H1 (cell line): ENCODE measurements at regions not wholly inside any gene's neighbourhood (a gene's known extent, or its start where the extent isn't known, plus 50 kb on each side); places are given as distances from the start of the nearest gene placed in this dataset.

ENCODE experiments used
- CTCF ChIA-PET: fragments of 300-600 bp; sonication (Branson Sonifier 250); formaldehyde crosslinking; loops from one replicate; lab custom pipeline; 2021; ENCODE audit not compliant: partially characterized antibody; lab: Charles Lee
- POLR2A ChIA-PET: fragments of 300-600 bp; sonication (Branson Sonifier 250); formaldehyde crosslinking; loops from one replicate; lab custom pipeline; 2021; ENCODE audit warnings: inconsistent platforms; ENCODE audit not compliant: partially characterized antibody; lab: Charles Lee
- DNase-seq, 2 experiments: peaks; one replicate each; pipeline versions ENCODE4 v3.0.0 to v3.0.0-alpha.2; 2010 to 2022; ENCODE audit warnings: low spot score in 2 of 2, low read depth in 1 of 2, mixed read lengths in 1 of 2
- FAIRE-seq: peaks from 2 replicates; lab custom pipeline; 2011; peaks lifted over from hg19 to GRCh38; lab: Jason Lieb, UNC
- H2AFZ ChIP-seq: 2 replicates; pipeline ENCODE4 v1.8.1; 2012; ENCODE audit warnings: low read length, inconsistent platforms
- H2AK5ac ChIP-seq: 2 replicates; pipeline ENCODE4 v1.6.1; 2013; ENCODE audit warnings: low read depth, low read length
- H2BK120ac ChIP-seq: replicated peaks from 2 replicates; pipeline ENCODE3; 2013; ENCODE audit warnings: low read depth, low read length, inconsistent platforms
- H2BK12ac ChIP-seq: 2 replicates; pipeline ENCODE4 v1.6.1; 2013; ENCODE audit warnings: low read depth, low read length
- H2BK15ac ChIP-seq: 2 replicates; pipeline ENCODE4 v1.6.1; 2013; ENCODE audit warnings: low read length
- H2BK20ac ChIP-seq: 2 replicates; pipeline ENCODE4 v1.6.1; 2013; ENCODE audit warnings: low read length
- H2BK5ac ChIP-seq: 2 replicates; pipeline ENCODE4 v1.6.1; 2013; ENCODE audit warnings: low read depth, low read length
- H3K14ac ChIP-seq: 2 replicates; pipeline ENCODE4 v1.6.1; 2013; ENCODE audit warnings: inconsistent platforms; ENCODE audit not compliant: insufficient read length
- H3K18ac ChIP-seq: 2 replicates; pipeline ENCODE4 v1.6.1; 2013; ENCODE audit warnings: low read length; ENCODE audit errors: extremely low read depth
- H3K23ac ChIP-seq: 2 replicates; pipeline ENCODE4 v1.6.1; 2013; ENCODE audit warnings: inconsistent platforms; ENCODE audit not compliant: insufficient read length
- H3K23me2 ChIP-seq: 2 replicates; pipeline ENCODE4 v1.6.1; 2013; ENCODE audit warnings: low read depth, low read length
- H3K27ac ChIP-seq: 2 replicates; pipeline ENCODE4 v1.6.1; 2011; ENCODE audit warnings: low read depth, low read length, inconsistent platforms
- H3K27me3 ChIP-seq, 4 experiments: replicated peaks in 1 of 4; 1 replicate in 1 of 4; 2 replicates in 3 of 4; pipeline versions ENCODE4 v1.6.1 to v1.8.1; 2011 to 2013; ENCODE audit warnings: low read length in 3 of 4, mild to moderate bottlenecking in 3 of 4, inconsistent platforms in 2 of 4, mixed read lengths in 2 of 4, moderate library complexity in 1 of 4; ENCODE audit not compliant: control insufficient read depth in 3 of 4, insufficient read depth in 3 of 4; ENCODE audit errors: extremely low read depth in 1 of 4
- H3K36me3 ChIP-seq, 4 experiments: 2 replicates each; pipeline versions ENCODE4 v1.6.1 to v1.8.1; 2011 to 2013; ENCODE audit warnings: mild to moderate bottlenecking in 4 of 4, low read length in 3 of 4, moderate library complexity in 2 of 4, control low read depth in 1 of 4, inconsistent platforms in 1 of 4; ENCODE audit not compliant: insufficient read depth in 4 of 4, control insufficient read depth in 2 of 4
- H3K4ac ChIP-seq: replicated peaks from 2 replicates; pipeline ENCODE3; 2013; ENCODE audit warnings: low read length, low read depth, mixed read lengths, inconsistent platforms; ENCODE audit not compliant: insufficient read length
- H3K4me1 ChIP-seq, 4 experiments: replicated peaks in 1 of 4; 1 replicate in 1 of 4; 2 replicates in 3 of 4; pipeline versions ENCODE4 v1.6.1 to v1.8.1; 2011 to 2013; ENCODE audit warnings: low read length in 3 of 4, inconsistent platforms in 2 of 4, mixed read lengths in 1 of 4; ENCODE audit not compliant: insufficient read depth in 4 of 4, control insufficient read depth in 3 of 4
- H3K4me2 ChIP-seq, 2 experiments: 2 replicates each; pipeline versions ENCODE4 v1.6.1 to v1.8.1; 2011 to 2013; ENCODE audit warnings: low read depth in 2 of 2, low read length in 2 of 2, control low read depth in 1 of 2, inconsistent platforms in 1 of 2, mild to moderate bottlenecking in 1 of 2; ENCODE audit not compliant: insufficient read depth in 1 of 2
- H3K4me3 ChIP-seq, 4 experiments: fragments of 200-600, 300-600 bp in 1 of 4; sonication (generic), shearing (Covaris generic), sonication (Bioruptor Twin) in 1 of 4; 2 replicates each; pipeline versions ENCODE4 v1.5.1 to v1.8.1; 2011 to 2016; ENCODE audit warnings: low read length in 4 of 4, low read depth in 3 of 4, control low read depth in 2 of 4, inconsistent platforms in 2 of 4, mild to moderate bottlenecking in 2 of 4, mixed read lengths in 1 of 4, moderate library complexity in 1 of 4; ENCODE audit not compliant: insufficient read depth in 2 of 4; ENCODE audit errors: extremely low read depth in 1 of 4
- H3K56ac ChIP-seq: replicated peaks from 2 replicates; pipeline ENCODE3; 2013; ENCODE audit warnings: low read depth, mild to moderate bottlenecking, mixed read lengths, low read length, inconsistent platforms; ENCODE audit not compliant: insufficient read length
- H3K79me1 ChIP-seq: 2 replicates; pipeline ENCODE4 v1.6.1; 2013; ENCODE audit warnings: low read depth, low read length, control low read depth
- H3K79me2 ChIP-seq, 2 experiments: 2 replicates each; pipeline versions ENCODE4 v1.6.1 to v1.8.1; 2012 to 2013; ENCODE audit warnings: low read length in 2 of 2, mild to moderate bottlenecking in 2 of 2, inconsistent platforms in 1 of 2; ENCODE audit not compliant: insufficient read depth in 2 of 2, control insufficient read depth in 1 of 2
- H3K9ac ChIP-seq, 4 experiments: replicated peaks in 1 of 4; 1 replicate in 1 of 4; 2 replicates in 3 of 4; pipeline versions ENCODE4 v1.6.1 to v1.8.1; 2011 to 2013; ENCODE audit warnings: low read depth in 3 of 4, low read length in 3 of 4, control low read depth in 2 of 4, mild to moderate bottlenecking in 2 of 4, moderate library complexity in 2 of 4, inconsistent platforms in 1 of 4; ENCODE audit errors: extremely low read depth in 1 of 4
- H3K9me3 ChIP-seq, 2 experiments: 2 replicates each; pipeline versions ENCODE4 v1.6.1 to v1.8.1; 2012 to 2013; ENCODE audit warnings: mild to moderate bottlenecking in 2 of 2, moderate library complexity in 2 of 2, control low read depth in 1 of 2, inconsistent platforms in 1 of 2, low read depth in 1 of 2, low read length in 1 of 2, mixed read lengths in 1 of 2; ENCODE audit not compliant: insufficient read depth in 2 of 2
- H4K20me1 ChIP-seq, 2 experiments: replicated peaks in 1 of 2; 2 replicates each; pipeline versions ENCODE3 to v1.8.1; 2011 to 2013; ENCODE audit warnings: inconsistent platforms in 2 of 2, low read length in 2 of 2, mild to moderate bottlenecking in 1 of 2; ENCODE audit not compliant: insufficient read depth in 2 of 2, control insufficient read depth in 1 of 2
- H4K5ac ChIP-seq: 2 replicates; pipeline ENCODE4 v1.6.1; 2013; ENCODE audit warnings: low read length, low read depth, mixed read lengths, inconsistent platforms; ENCODE audit not compliant: insufficient read length
- H4K8ac ChIP-seq: 2 replicates; pipeline ENCODE4 v1.8.0; 2013; ENCODE audit warnings: mild to moderate bottlenecking, moderate library complexity, low read length, inconsistent platforms; ENCODE audit not compliant: insufficient read depth; ENCODE audit errors: extremely low read depth
- H4K91ac ChIP-seq: replicated peaks from 2 replicates; pipeline ENCODE3; 2013; ENCODE audit warnings: low read length, mixed read lengths, inconsistent platforms; ENCODE audit not compliant: insufficient read length
- ATF2 ChIP-seq: IDR thresholded peaks from 2 replicates; pipeline ENCODE4 v1.6.1; 2012; ENCODE audit warnings: low read length, inconsistent platforms
- ATF3 ChIP-seq: IDR thresholded peaks from 2 replicates; pipeline ENCODE4 v1.6.1; 2011; ENCODE audit warnings: low read depth, mild to moderate bottlenecking, low read length; ENCODE audit not compliant: insufficient read depth
- CBX5 ChIP-seq: fragments of 300-800, 300-1000 bp; sonication (generic); IDR thresholded peaks from 2 replicates; pipeline ENCODE4 v1.7.1; 2016; ENCODE audit warnings: antibody characterized with exemption, low read length, low read depth
- CHD2 ChIP-seq: IDR thresholded peaks from 2 replicates; pipeline ENCODE4 v1.6.1; 2012; ENCODE audit warnings: low read length, improper control_type of control experiment
- HDAC2 ChIP-seq, 2 experiments: fragments of 300-600 bp in 1 of 2; sonication (generic) in 1 of 2; IDR thresholded peaks; 2 replicates each; pipeline ENCODE4 v1.6.1; 2011 to 2012; ENCODE audit warnings: low read depth in 2 of 2, low read length in 2 of 2, mild to moderate bottlenecking in 2 of 2, moderate library complexity in 2 of 2, borderline replicate concordance in 1 of 2, inconsistent platforms in 1 of 2
- KDM1A ChIP-seq: fragments of 200-600, 300-600 bp; sonication (generic); IDR thresholded peaks from 2 replicates; pipeline ENCODE4 v1.7.1; 2016; ENCODE audit warnings: mild to moderate bottlenecking, low read length, borderline replicate concordance
- KDM5A ChIP-seq: fragments of 200-600 bp; IDR thresholded peaks from 2 replicates; pipeline ENCODE4 v1.7.1; 2012; ENCODE audit warnings: mild to moderate bottlenecking, low read length, inconsistent platforms, mixed read lengths
- POLR2AphosphoS5 ChIP-seq: IDR thresholded peaks from 2 replicates; pipeline ENCODE4 v1.6.1; 2011; ENCODE audit warnings: low read depth, low read length
- POU5F1 ChIP-seq: IDR thresholded peaks from 2 replicates; pipeline ENCODE4 v1.6.1; 2011; ENCODE audit warnings: low read depth, mild to moderate bottlenecking, low read length, moderate library complexity
- SIN3A ChIP-seq, 2 experiments: IDR thresholded peaks in 1 of 2; conservative IDR thresholded peaks in 1 of 2; 2 replicates each; pipeline ENCODE4 v1.6.1; 2011 to 2012; ENCODE audit warnings: low read length in 2 of 2, improper control_type of control experiment in 1 of 2, low read depth in 1 of 2, mild to moderate bottlenecking in 1 of 2
- SIRT6 ChIP-seq: IDR thresholded peaks from one replicate; pipeline ENCODE4 v1.7.1; 2012; ENCODE audit warnings: low read length, inconsistent platforms
- SRF ChIP-seq: IDR thresholded peaks from 2 replicates; pipeline ENCODE4 v1.6.1; 2011; ENCODE audit warnings: mild to moderate bottlenecking, low read depth, low read length, moderate library complexity
- TAF1 ChIP-seq: IDR thresholded peaks from 2 replicates; pipeline ENCODE4 v1.6.1; 2011; ENCODE audit warnings: mild to moderate bottlenecking, low read depth, low read length
- WGBS, 2 experiments: shearing (Covaris generic) in 1 of 2; methylation state at CpG; one replicate each; pipeline versions ENCODE4 v1.1.6 to v1.1.7; 2013 to 2015; ENCODE audit warnings: low lambda C conversion rate in 2 of 2, mixed read lengths in 2 of 2, inconsistent platforms in 1 of 2, low coverage in 1 of 2, missing lambda C conversion rate in 1 of 2; ENCODE audit not compliant: insufficient replicate concordance in 2 of 2, insufficient coverage in 1 of 2, insufficient read length in 1 of 2; ENCODE audit errors: extremely low coverage in 1 of 2, missing lambda C conversion rate in 1 of 2; 5-methylcytosine and 5-hydroxymethylcytosine counted together

DNA sequence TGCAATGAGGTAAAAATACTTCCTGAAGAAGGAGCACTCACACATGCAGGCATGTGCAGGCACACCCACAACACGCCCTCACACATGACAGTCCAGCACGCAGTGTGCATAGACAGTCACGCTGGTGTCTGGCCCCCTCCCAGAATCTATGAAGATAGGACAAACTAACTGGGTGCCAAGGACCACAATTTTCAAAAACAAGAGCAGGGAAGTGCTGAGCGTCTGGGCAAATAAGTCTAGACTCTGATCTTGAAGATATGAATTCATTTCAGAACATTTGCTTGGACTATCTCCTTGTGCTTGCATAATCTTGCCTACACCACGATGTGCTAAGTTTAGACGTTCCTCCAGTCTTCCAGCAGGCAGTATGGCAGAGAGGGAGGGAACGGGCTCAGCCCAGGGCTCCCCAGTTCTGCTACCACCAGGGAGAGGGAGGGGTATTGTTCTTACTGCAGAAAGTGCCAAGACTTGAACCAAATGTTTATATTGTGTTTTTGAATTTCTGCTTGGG is 276.5 kb upstream of the KLF6 start:
- H3K23me2 ChIP-seq: no peaks in the 10 kb centered on the region
- H3K79me2 ChIP-seq: no peaks in the 10 kb centered on the region
- H3K23ac ChIP-seq: no peak overlapping the region
- no peak overlapping the region for H3K27ac ChIP-seq
- no peak for DNase-seq
- no peaks in the 10 kb centered on the region for H4K20me1 ChIP-seq
- H2BK120ac ChIP-seq: no peak overlapping the region
- H2BK20ac ChIP-seq: no peak overlapping the region
- no peak overlapping the region for H3K9ac ChIP-seq
- H3K9me3 ChIP-seq: no peaks in the 10 kb centered on the region
- no peak overlapping the region for H4K91ac ChIP-seq
- no peak overlapping the region for H2AFZ ChIP-seq
- no peak for FAIRE-seq
- H3K36me3 ChIP-seq: no peaks in the 10 kb centered on the region
- H4K8ac ChIP-seq: no peak overlapping the region
- no peak overlapping the region for H3K4me2 ChIP-seq
- no peak overlapping the region for H2AK5ac ChIP-seq
- H3K4me3 ChIP-seq: no peak overlapping the region
- H3K56ac ChIP-seq: no peak overlapping the region
- no peak overlapping the region for H3K18ac ChIP-seq
- ChIA-PET CTCF (no interaction called here), POLR2A (no interaction called here)
- H2BK15ac ChIP-seq: no peak overlapping the region
- no peak overlapping the region for H4K5ac ChIP-seq
- WGBS, 2 experiments: 90% methylated on average over 7 of the region's 7 CpGs; no CpG with 5 or more reads in 1 of the 2 experiments
- no peaks in the 10 kb centered on the region for H3K27me3 ChIP-seq
- H2BK5ac ChIP-seq: no peak overlapping the region
- H2BK12ac ChIP-seq: no peak overlapping the region
- no peaks in the 10 kb centered on the region for H3K4me1 ChIP-seq
- no peak overlapping the region for H3K14ac ChIP-seq
- H3K79me1 ChIP-seq: no peaks in the 10 kb centered on the region
- H3K4ac ChIP-seq: no peak overlapping the region
- TF ChIP-seq POU5F1 (no peak), TAF1 (no peak), SIN3A (conservative IDR thresholded peaks at IDR 0.05 in 1 of 2, IDR thresholded peaks at IDR 0.05 in 1 of 2; ENCODE audit: low read depth in 1 of 2, low read length in 2 of 2) (no peak), KDM5A (no peak), ATF3 (no peak), SIRT6 (no peak), CBX5 (no peak), ATF2 (no peak), SRF (no peak), POLR2AphosphoS5 (no peak), CHD2 (no peak), HDAC2 (IDR thresholded peaks at IDR 0.05; ENCODE audit: borderline replicate concordance in 1 of 2, low read depth in 2 of 2, low read length in 2 of 2) (no peak), KDM1A (no peak)
